ENCODE measurements at regions not wholly inside any gene's neighbourhood (a gene's known extent, or its start where the extent isn't known, plus 50 kb on each side); places are given as distances from the start of the nearest gene placed in this dataset.

- TF ChIP-seq CTCF (IDR thresholded peaks at IDR 0.05) (no peak), POLR2AphosphoS5 (IDR thresholded peaks at IDR 0.05; ENCODE audit: low read depth, low read length) (no peak), SIN3A (IDR thresholded peaks at IDR 0.05; ENCODE audit: borderline replicate concordance, insufficient read depth, low read depth, low read length) (no peak)
- TF ChIP-seq, protein P1, sequence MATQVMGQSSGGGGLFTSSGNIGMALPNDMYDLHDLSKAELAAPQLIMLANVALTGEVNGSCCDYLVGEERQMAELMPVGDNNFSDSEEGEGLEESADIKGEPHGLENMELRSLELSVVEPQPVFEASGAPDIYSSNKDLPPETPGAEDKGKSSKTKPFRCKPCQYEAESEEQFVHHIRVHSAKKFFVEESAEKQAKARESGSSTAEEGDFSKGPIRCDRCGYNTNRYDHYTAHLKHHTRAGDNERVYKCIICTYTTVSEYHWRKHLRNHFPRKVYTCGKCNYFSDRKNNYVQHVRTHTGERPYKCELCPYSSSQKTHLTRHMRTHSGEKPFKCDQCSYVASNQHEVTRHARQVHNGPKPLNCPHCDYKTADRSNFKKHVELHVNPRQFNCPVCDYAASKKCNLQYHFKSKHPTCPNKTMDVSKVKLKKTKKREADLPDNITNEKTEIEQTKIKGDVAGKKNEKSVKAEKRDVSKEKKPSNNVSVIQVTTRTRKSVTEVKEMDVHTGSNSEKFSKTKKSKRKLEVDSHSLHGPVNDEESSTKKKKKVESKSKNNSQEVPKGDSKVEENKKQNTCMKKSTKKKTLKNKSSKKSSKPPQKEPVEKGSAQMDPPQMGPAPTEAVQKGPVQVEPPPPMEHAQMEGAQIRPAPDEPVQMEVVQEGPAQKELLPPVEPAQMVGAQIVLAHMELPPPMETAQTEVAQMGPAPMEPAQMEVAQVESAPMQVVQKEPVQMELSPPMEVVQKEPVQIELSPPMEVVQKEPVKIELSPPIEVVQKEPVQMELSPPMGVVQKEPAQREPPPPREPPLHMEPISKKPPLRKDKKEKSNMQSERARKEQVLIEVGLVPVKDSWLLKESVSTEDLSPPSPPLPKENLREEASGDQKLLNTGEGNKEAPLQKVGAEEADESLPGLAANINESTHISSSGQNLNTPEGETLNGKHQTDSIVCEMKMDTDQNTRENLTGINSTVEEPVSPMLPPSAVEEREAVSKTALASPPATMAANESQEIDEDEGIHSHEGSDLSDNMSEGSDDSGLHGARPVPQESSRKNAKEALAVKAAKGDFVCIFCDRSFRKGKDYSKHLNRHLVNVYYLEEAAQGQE (IDR thresholded peaks at IDR 0.05; ENCODE audit: insufficient read depth in 1 of 2, low read depth in 2 of 2, low read length in 1 of 2): no peak
Observed at GRCh38 chr5:101897914-101898313, 398.2 kb downstream of the SLCO4C1 start.
